ENCODE measurements at regions not wholly inside any gene's neighbourhood (a gene's known extent, or its start where the extent isn't known, plus 50 kb on each side); places are given as distances from the start of the nearest gene placed in this dataset.

DNA sequence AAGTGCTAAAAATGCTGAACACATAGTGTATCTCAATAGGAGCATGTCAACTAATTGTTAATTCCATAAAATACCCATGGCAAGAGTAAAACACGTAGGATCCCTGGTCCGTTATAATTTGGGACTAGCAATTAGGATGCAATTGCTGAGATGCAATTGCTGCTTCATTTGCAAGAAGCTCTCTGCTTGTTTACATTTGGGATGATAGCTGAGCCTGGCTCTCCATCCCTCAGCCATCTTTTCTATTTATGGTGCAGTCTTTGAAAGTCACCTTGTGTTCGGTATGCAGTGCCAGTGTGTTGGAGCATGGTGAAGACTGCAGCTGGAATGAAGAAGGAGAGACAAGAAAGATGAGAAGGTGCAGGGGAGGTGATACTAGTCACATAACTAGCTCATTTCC lies 191.3 kb downstream of the SNX10 start:
- TF ChIP-seq, protein P1, sequence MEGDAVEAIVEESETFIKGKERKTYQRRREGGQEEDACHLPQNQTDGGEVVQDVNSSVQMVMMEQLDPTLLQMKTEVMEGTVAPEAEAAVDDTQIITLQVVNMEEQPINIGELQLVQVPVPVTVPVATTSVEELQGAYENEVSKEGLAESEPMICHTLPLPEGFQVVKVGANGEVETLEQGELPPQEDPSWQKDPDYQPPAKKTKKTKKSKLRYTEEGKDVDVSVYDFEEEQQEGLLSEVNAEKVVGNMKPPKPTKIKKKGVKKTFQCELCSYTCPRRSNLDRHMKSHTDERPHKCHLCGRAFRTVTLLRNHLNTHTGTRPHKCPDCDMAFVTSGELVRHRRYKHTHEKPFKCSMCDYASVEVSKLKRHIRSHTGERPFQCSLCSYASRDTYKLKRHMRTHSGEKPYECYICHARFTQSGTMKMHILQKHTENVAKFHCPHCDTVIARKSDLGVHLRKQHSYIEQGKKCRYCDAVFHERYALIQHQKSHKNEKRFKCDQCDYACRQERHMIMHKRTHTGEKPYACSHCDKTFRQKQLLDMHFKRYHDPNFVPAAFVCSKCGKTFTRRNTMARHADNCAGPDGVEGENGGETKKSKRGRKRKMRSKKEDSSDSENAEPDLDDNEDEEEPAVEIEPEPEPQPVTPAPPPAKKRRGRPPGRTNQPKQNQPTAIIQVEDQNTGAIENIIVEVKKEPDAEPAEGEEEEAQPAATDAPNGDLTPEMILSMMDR (IDR thresholded peaks at IDR 0.05) = no peak

DNA sequence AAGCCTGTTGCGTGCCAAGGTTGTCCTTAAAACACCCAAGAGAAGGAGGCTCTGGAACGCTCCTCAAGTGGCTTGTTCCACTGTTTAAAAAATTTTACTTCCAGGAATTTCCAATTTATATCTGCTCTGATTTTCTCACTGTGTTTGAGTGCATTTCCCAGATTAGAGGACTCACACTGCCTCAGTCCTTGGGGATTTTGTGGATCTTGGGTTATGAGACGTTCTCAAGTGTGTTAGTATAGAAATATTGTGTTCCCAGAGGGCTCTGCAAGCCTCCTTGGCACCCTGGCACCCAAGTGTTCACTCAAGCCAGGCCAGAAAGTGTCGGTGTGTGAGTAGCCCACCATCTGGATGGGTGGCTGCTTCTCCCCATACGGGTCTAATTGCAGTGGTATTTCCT lies 192.2 kb downstream of the SNX10 start:
- TF ChIP-seq, protein P1 (IDR thresholded peaks at IDR 0.05) = no peak

DNA sequence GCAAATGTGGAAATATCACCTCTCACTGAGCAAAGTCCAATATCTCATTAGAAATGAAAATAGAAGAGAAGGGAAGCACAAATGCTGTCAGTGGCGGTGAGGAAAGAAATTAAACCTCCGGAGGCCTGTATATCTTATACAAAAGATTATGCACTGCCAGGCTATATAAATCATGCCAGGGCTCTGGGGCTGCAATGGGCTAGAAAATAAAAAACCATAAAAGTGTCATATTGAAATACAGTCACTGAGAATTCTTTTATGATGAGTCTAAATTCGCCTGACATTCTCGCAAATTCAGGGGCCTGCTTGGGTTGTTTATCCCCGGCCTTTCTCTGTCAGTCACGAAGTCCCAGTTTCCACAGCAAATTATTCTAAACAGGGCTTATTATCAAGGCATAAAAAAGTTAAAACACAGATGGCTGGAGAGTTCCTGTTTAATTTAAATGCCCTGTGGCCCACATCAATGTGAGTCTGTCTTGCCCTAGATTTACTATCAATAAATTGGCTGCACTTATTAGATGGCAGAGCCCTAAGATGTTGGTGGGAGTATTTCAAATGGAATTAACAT lies 193.8 kb downstream of the SNX10 start:
- TF ChIP-seq, protein P1 (IDR thresholded peaks at IDR 0.05) = no peak

DNA sequence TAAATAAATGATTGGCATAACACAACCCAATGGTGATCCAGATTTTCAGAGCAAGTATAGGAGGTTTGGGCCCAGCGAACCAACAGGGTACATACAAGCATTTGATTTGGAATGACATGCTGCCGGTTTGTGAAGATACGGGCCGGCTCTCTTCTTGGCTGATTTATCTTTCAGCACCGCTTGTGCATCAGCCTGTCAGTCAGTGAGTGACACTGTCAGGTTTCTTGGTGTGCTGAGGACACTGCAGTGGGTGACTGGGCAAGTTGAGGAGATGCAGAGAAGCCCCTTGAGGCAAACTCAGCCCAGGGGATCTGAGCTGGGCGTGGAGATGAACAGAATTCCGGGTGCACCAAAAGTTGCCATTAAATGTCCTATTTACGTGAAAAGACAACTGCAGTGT lies 194.5 kb downstream of the SNX10 start:
- TF ChIP-seq, protein P1 (IDR thresholded peaks at IDR 0.05) = no peak

DNA sequence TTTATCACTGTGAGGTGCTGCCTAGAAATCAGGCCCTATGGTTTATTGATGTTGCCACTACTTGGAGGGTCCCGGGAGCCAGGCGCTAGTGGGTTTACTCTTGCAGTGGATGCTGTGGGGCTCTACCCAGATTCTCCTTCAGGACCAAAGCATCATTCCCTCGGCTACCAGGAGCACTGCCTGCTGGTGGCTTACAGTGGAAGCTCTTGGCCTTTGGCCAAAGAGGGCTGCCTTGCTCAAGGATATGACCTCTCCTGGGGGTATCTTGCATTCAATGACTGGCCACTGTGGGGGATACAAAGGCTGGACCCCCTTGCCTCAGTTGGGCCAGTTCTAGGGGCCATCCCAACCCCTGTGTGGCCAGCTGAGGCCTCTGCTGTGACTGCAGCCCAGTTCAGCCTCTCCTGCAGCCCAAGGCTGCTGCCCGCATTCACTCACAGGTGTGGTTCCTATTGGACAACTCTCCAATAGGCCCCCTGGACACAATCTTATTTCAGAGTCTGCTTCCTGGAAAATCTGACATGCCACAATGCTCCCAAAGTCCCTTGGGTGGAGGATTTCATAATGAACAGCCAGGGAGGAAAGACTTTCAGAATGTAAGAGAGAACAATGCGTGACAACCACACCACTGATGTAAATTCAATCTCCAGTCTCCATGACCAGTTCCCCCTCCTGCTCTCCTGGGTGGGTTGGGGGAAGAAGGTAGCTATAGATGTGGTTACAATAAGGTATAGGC lies 196.3 kb downstream of the SNX10 start:
- TF ChIP-seq, protein P1 (IDR thresholded peaks at IDR 0.05) = no peak

DNA sequence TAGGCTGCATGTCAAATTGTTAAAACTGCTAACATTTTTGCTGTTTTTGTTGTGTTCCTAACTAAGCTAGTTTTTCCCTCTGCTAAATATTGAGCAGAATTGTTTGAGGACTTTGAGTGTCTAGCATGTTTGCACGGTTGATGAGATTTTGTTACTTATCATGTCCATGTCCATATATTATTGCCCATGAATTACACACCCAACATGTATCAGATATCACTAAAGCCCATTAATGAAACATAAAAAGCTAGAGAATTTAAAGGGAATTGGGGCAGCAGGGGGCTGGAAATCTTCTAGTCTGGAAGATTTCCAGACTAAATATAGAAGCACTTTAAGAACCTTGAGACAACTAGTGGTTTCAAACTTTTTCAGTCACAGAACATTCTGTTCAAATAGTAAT lies 197.7 kb downstream of the SNX10 start:
- TF ChIP-seq, protein P1 (IDR thresholded peaks at IDR 0.05) = no peak

DNA sequence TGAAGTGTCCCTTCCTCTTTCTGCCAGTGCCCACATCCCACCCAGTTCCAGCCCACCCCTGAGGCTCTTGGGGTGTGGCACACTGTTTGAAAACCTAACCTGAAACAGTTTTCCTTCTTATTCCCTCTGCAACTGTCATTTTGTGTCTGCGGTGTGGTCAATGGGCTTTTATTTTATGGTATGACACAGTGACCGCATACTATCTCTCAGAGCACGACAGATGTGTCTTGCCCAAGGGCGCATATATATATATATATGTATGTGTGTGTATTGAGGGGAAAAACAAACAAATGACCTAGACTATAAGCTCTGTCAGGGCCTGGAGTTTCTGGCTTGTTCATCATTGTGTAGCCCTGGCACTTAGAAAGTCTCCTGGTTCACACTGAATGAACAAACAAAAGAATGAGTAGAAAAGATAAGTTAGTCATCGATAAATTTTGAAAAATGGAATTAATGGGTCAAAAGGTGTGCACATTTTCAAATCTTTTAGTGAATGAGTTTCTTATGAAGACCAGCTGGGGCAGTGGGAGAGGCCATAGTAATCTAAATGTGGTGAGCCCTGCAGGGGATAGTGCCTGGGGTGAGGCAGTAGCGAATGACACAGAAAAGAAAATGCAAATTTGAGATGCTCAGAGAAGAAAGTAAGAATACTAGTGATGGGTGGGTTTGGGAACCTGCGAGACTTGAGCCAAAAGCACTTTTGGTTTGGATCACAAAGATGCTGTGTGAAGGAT lies 198.4 kb downstream of the SNX10 start:
- TF ChIP-seq, protein P1 (IDR thresholded peaks at IDR 0.05) = no peak

Data from LNCAP (cell line).